Limb (tissue), 2 donors: ENCODE measurements at regions not wholly inside any gene's neighbourhood (a gene's known extent, or its start where the extent isn't known, plus 50 kb on each side); places are given as distances from the start of the nearest gene placed in this dataset.
"Not testable (repeated sequence)": the region's sequence is repeated elsewhere in the genome, so short reads cannot be mapped to it uniquely, and the experiment has no call there.

ENCODE experiments used
- DNase-seq, 2 donors: peaks; one replicate each; pipeline ENCODE4 v3.0.0-alpha.2; 2016; ENCODE audit errors: extremely low spot score in 2 of 2

DNA sequence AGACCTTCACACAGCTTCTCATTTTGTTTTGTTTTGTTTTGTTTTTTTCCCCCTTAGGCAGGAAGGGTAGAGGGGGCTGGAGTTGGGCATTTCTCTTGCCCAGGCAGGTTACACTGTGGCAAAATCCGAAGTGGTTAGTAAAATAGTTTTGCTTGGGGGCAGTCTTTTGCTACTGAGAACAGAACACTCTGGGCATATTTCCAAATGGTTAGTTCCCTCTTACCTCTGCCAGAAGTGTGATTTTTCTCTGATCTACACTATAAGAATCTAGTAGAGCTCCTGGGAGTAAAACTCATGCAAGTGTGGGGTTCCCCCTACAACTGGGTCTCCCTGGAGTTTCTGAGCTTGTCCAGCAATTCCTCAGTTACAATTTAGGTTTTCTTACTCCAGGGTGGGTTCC, 61.7 kb downstream of the NPS start:
- no peak for DNase-seq

- DNase-seq = no peak
Observed at GRCh38 chr10:127614484-127615017, 65.4 kb downstream of the NPS start.

GRCh38 chr10:127618797-127619196, 69.7 kb downstream of the NPS start:
- DNase-seq = no peak

GRCh38 chr10:127619546-127620325, 70.6 kb downstream of the NPS start:
- peak; percentile 40 to 81 for DNase-seq

DNA sequence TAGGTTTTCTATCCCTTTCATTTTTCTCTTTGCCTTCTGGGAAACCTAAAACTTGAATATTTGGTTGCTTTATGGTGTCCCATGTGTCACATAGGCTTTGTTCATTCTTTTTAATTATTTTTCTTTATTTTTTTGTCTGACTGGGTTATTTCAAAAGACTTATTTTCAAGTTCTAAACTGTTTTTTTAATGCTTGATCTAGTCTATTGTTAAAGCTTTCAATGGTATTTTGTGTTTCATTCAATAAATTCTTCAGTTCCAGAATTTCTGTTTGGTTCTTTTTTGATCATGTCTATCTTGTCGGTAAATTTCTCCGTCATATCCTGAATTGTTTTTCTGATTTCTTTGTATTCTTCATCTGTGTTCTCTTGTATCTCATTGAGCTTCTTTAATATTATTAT, 86.8 kb downstream of the NPS start:
- no peak for DNase-seq

- DNase-seq = no peak
Observed at GRCh38 chr10:127648885-127649284, 88.1 kb upstream of the FOXI2 start.

DNA sequence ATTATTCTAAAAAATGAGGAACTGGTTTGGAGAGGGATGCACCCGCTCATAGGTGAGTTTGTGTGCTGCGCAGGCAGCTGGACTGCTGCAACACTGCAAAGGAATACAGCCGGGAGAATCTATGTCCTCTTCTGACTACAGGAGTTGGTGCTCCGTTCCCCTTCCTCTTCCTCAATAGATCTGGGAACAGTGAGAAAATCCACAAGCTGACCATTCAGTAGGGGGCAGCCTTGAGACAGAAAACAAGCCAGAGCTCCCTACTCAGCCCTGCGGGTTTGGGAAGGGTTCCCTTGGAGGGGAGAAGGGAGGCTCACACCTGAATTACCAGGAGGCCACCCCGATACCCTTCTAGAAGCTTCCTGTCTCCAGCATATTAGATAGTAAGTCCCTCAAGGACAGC, 87.3 kb upstream of the FOXI2 start:
- no peak for DNase-seq

GRCh38 chr10:127657056-127657455, 79.9 kb upstream of the FOXI2 start:
- DNase-seq = no peak

DNA sequence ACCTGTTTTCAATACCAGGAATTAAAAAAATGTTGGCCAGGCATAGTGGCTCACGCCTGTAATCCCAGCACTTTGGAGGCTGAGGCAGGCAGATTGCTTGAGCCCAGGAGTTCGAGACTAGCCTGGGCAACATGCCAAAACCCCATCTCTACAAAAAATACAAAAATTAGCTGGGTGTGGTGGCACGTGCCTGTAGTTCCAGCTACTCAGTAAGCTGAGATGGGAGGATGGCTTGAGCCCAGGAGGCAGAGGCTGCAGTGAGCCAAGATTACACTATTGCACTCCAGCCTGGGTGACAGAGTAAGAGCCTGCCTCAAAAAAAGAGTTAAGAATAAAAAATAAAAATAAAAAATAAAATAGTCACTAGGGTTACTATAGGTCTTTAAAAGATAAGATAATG, 60.6 kb upstream of the FOXI2 start:
- DNase-seq = not testable (repeated sequence)

- no peak for DNase-seq
Observed at GRCh38 chr10:127678091-127678490, 58.9 kb upstream of the FOXI2 start.

GRCh38 chr10:127679642-127680255, 57.2 kb upstream of the FOXI2 start:
- no peak for DNase-seq
